ENCODE measurements at regions not wholly inside any gene's neighbourhood (a gene's known extent, or its start where the extent isn't known, plus 50 kb on each side); places are given as distances from the start of the nearest gene placed in this dataset.

DNA sequence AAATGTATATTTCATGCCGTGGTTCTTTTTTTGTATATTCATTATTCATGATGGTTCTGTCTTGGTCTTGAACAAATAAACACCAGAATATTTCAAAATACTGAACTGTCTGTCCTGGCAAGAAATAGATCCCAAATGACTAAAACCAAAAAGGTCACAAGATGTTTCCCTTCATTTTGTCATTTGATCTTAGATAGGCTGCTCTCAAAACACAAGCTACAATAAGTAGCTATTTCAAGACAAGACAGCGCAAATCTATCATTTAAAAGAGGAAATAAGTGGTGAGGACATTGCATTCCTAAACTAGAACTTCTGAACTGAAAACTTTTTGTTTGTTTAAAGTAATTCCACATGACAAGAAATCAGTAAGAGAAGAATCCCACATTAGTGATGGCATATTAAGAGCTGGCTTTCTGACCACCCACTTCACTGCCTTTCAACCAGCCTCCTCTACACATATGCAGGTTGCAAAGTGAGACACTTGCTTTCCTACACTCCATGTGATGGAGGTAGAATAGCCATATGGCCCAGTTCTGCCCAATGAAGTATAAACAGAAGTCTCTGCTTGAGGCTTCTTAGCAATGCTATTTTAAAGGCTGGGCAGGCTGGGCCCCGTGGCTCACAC lies 54.4 kb upstream of the CCDC28A start:
- TF ChIP-seq, protein P1, sequence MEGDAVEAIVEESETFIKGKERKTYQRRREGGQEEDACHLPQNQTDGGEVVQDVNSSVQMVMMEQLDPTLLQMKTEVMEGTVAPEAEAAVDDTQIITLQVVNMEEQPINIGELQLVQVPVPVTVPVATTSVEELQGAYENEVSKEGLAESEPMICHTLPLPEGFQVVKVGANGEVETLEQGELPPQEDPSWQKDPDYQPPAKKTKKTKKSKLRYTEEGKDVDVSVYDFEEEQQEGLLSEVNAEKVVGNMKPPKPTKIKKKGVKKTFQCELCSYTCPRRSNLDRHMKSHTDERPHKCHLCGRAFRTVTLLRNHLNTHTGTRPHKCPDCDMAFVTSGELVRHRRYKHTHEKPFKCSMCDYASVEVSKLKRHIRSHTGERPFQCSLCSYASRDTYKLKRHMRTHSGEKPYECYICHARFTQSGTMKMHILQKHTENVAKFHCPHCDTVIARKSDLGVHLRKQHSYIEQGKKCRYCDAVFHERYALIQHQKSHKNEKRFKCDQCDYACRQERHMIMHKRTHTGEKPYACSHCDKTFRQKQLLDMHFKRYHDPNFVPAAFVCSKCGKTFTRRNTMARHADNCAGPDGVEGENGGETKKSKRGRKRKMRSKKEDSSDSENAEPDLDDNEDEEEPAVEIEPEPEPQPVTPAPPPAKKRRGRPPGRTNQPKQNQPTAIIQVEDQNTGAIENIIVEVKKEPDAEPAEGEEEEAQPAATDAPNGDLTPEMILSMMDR (IDR thresholded peaks at IDR 0.05), result no peak
- TF ChIP-seq POLR2AphosphoS5 (IDR thresholded peaks at IDR 0.05), result no peak
